Pons (tissue), 1 donor: ENCODE measurements at regions not wholly inside any gene's neighbourhood (a gene's known extent, or its start where the extent isn't known, plus 50 kb on each side); places are given as distances from the start of the nearest gene placed in this dataset.
"Not testable (repeated sequence)": the region's sequence is repeated elsewhere in the genome, so short reads cannot be mapped to it uniquely, and the experiment has no call there.

Source experiments
- DNase-seq: peaks from one replicate; pipeline ENCODE4 v3.0.0-alpha.2; 2016; ENCODE audit warnings: low spot score

- no peak for DNase-seq
These were observed 335.1 kb upstream of the API5 start for GRCh38 chr11:42976636-42977217.

- peak; percentile 63 for DNase-seq
These were observed 319.2 kb upstream of the API5 start for GRCh38 chr11:42992594-42992993.

GRCh38 chr11:42996421-42997307 is 315.1 kb upstream of the API5 start:
- no peak for DNase-seq

GRCh38 chr11:43004879-43005278 is 306.9 kb upstream of the API5 start:
- DNase-seq: not testable (repeated sequence)

- DNase-seq: peak; percentile 70
These were observed 301.8 kb upstream of the API5 start for GRCh38 chr11:43010042-43010441.

GRCh38 chr11:43012606-43013005 is 299.2 kb upstream of the API5 start:
- peak; percentile 74 for DNase-seq

- DNase-seq: no peak
These were observed 290.3 kb upstream of the API5 start for GRCh38 chr11:43021466-43021865.

GRCh38 chr11:43034341-43034740 is 277.5 kb upstream of the API5 start:
- DNase-seq: no peak

GRCh38 chr11:43035086-43035485 is 276.7 kb upstream of the API5 start:
- peak; percentile 72 for DNase-seq

GRCh38 chr11:43053638-43054412 is 258.0 kb upstream of the API5 start:
- DNase-seq: no peak

- no peak for DNase-seq
These were observed 244.1 kb upstream of the API5 start for GRCh38 chr11:43067681-43068080.

- no peak for DNase-seq
These were observed 240.5 kb upstream of the API5 start for GRCh38 chr11:43071338-43071737.

- DNase-seq: no peak
These were observed 239.7 kb upstream of the API5 start for GRCh38 chr11:43072096-43072495.

- DNase-seq: no peak
These were observed 238.9 kb upstream of the API5 start for GRCh38 chr11:43072911-43073310.

- DNase-seq: no peak
These were observed 237.0 kb upstream of the API5 start for GRCh38 chr11:43074810-43075209.

GRCh38 chr11:43101113-43101512 is 210.7 kb upstream of the API5 start:
- no peak for DNase-seq

- DNase-seq: no peak
These were observed 195.7 kb upstream of the API5 start for GRCh38 chr11:43116071-43116470.

- DNase-seq: peak; percentile 17
These were observed 192.4 kb upstream of the API5 start for GRCh38 chr11:43119275-43119970.

- no peak for DNase-seq
These were observed 189.2 kb upstream of the API5 start for GRCh38 chr11:43122546-43122945.

- no peak for DNase-seq
These were observed 188.4 kb upstream of the API5 start for GRCh38 chr11:43123443-43123842.

GRCh38 chr11:43124272-43124935 is 187.4 kb upstream of the API5 start:
- no peak for DNase-seq

GRCh38 chr11:43129329-43129728 is 182.5 kb upstream of the API5 start:
- no peak for DNase-seq
